ENCODE measurements at regions not wholly inside any gene's neighbourhood (a gene's known extent, or its start where the extent isn't known, plus 50 kb on each side); places are given as distances from the start of the nearest gene placed in this dataset.

DNA sequence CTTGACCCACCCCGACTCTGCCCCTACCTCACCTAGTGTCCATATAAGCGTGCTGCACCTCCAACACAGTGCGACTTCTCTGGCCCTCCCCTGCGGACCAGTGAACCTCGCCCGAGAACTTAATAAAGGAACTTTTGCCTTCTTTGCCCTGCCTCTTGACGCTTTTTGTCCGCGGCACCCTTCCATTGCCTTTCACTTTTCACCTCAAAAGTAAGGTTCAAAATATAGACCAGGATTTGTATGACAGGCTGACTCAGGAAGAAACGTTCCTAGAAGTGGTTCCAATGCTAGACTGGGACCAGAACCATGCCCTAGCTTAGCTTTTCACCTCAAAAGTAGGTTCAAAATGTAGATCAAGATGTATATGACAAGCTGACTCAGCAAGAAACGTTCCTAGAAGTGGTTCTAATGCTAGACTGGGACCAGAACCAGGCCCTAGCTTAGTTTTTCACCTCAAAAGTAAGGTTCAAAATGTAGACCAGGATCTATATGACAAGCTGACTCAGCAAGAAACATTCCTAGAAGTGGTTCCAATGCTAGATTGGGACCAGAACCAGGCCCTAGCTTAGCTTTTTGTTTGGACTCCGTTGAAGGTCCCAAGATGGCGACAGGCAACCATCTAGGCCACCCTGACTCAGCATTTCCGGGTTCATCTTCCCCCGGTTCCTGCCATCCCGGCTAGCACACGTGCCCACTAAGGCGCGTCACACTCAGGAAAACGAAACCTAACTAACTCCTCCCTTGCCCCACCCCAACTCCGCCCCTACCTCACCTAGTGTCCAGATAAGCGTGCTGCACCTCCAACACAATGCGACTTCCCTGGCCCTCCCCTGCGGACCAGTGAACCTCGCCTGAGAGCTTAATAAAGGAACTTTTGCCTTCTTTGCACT lies 51.0 kb upstream of the TMEM97 start (continued):
- TF ChIP-seq FOXP1 (CRISPR knock-in tag; IDR thresholded peaks at IDR 0.05), result no peak
- 0 out of 2 replicates have a peak, but pooled peaks have one; percentile 6 for TF ChIP-seq CREM (IDR thresholded peaks at IDR 0.05; ENCODE audit: low read depth)
- TF ChIP-seq, protein P1, sequence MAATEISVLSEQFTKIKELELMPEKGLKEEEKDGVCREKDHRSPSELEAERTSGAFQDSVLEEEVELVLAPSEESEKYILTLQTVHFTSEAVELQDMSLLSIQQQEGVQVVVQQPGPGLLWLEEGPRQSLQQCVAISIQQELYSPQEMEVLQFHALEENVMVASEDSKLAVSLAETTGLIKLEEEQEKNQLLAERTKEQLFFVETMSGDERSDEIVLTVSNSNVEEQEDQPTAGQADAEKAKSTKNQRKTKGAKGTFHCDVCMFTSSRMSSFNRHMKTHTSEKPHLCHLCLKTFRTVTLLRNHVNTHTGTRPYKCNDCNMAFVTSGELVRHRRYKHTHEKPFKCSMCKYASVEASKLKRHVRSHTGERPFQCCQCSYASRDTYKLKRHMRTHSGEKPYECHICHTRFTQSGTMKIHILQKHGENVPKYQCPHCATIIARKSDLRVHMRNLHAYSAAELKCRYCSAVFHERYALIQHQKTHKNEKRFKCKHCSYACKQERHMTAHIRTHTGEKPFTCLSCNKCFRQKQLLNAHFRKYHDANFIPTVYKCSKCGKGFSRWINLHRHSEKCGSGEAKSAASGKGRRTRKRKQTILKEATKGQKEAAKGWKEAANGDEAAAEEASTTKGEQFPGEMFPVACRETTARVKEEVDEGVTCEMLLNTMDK (IDR thresholded peaks at IDR 0.05; ENCODE audit: borderline replicate concordance, insufficient read depth, low read depth, low read length, poor library complexity, severe bottlenecking), result no peak

DNA sequence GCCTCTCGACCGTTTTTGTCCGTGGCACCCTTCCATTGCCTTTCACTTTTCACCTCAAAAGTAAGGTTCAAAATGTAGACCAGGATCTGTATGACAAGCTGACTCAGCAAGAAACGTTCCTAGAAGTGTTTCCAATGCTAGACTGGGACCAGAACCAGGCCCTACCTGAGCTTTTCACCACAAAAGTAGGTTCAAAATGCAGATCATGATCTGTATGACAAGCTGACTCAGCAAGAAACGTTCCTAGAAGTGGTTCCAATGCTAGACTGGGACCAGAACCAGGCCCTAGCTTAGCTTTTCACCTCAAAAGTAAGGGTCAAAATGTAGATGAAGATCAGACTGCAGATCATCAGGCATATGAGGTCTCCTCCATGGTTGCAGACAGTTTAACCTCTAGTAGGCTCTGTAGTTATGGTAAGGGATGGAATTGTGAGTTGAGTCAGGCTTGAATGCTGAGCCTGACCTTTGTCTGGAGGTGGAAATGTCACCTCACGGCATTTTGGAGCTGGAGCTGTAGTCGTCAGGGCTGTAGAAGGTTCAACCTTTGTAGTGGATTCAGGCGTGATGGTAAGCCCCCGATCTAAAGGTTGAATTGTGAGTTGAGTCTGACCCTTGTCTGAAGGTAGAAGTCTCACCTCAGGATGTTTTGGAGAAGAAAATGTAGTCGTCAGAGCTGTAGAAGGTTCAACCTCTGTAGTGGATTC lies 50.2 kb upstream of the TMEM97 start:
- DNase-seq (ENCODE audit: extremely low read depth in 1 of 4, low spot score in 3 of 4) (no peak), ATAC-seq (no peak), FAIRE-seq (no peak)
- Histone ChIP-seq H3K27ac (ENCODE audit: extremely low read depth, low read depth, low read length) (peak overlapping the region; percentile 73; the same call in 2 of the 3 replicates), H3K4me2 (ENCODE audit: insufficient read depth, low read length) (no peak overlapping the region), H3K36me3 (ENCODE audit: control insufficient read depth, insufficient read depth, low read length) (no peaks in the 10 kb centered on the region), H3K9ac (ENCODE audit: insufficient read depth in 1 of 2, low read depth in 2 of 2, low read length in 2 of 2) (no peak overlapping the region), H2AFZ (ENCODE audit: low read depth, low read length) (peak overlapping the region; percentile 66), H3K4me3 (no peak overlapping the region), H3K27me3 (ENCODE audit: control insufficient read depth in 2 of 2, insufficient read depth in 2 of 2, low read length in 2 of 2) (no peaks in the 10 kb centered on the region), H3K79me2 (ENCODE audit: control insufficient read depth, insufficient read depth, low read length) (no peaks in the 10 kb centered on the region), H4K20me1 (replicated peaks; ENCODE audit: control insufficient read depth, insufficient read depth, low read length) (no peaks in the 10 kb centered on the region), H3K4me1 (replicated peaks in 1 of 2; ENCODE audit: control insufficient read depth in 2 of 2, insufficient read depth in 2 of 2, low read length in 2 of 2) (peaks cover 9 to 11% of the 10 kb centered on the region in 2 experiments; a peak in 4 of 5 replicates), H3K9me3 (replicated peaks; ENCODE audit: control insufficient read depth, insufficient read depth, low read depth, low read length) (peaks cover 24% of the 10 kb centered on the region), H3K9me1 (ENCODE audit: control insufficient read depth, insufficient read depth, low read length) (no peaks in the 10 kb centered on the region)
- intact Hi-C loops (cut with micrococcal nuclease) (no loop called here), in situ Hi-C loops (cut with MboI) (no loop called here)
- POLR2A ChIA-PET, result interaction anchor here (0.6 to 0.7 kb wide), 2 partner anchors 12 to 1097 kb away, joined by 3 read pairs; no protein-coding TSS in a partner anchor
- no TSS peak for BruUV-seq (replicated peaks)
- WGBS (ENCODE audit: insufficient coverage, low coverage, missing lambda C conversion rate), result 49% methylated on average over 10 of the region's 10 CpGs
- CTCF ChIA-PET (ENCODE audit: low intra/inter-chr PET ratio), result no interaction called here
- TF ChIP-seq ZNF143 (CRISPR knock-in tag; IDR thresholded peaks at IDR 0.05), result no peak
- no peak for TF ChIP-seq POLR2B (IDR thresholded peaks at IDR 0.05; ENCODE audit: low read depth, partially characterized antibody)
- TF ChIP-seq MAFK (IDR thresholded peaks at IDR 0.05; ENCODE audit: low read length), result peak; percentile 77
- TF ChIP-seq, protein P2, sequence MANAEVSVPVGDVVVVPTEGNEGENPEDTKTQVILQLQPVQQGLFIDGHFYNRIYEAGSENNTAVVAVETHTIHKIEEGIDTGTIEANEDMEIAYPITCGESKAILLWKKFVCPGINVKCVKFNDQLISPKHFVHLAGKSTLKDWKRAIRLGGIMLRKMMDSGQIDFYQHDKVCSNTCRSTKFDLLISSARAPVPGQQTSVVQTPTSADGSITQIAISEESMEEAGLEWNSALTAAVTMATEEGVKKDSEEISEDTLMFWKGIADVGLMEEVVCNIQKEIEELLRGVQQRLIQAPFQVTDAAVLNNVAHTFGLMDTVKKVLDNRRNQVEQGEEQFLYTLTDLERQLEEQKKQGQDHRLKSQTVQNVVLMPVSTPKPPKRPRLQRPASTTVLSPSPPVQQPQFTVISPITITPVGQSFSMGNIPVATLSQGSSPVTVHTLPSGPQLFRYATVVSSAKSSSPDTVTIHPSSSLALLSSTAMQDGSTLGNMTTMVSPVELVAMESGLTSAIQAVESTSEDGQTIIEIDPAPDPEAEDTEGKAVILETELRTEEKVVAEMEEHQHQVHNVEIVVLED (CRISPR knock-in tag; IDR thresholded peaks at IDR 0.05), result no peak
- TF ChIP-seq MAFF (IDR thresholded peaks at IDR 0.05; ENCODE audit: low read length), result peak; percentile 88
- TF ChIP-seq ZNF316 (IDR thresholded peaks at IDR 0.05), result peak; percentile 96
- TF ChIP-seq, protein P3, sequence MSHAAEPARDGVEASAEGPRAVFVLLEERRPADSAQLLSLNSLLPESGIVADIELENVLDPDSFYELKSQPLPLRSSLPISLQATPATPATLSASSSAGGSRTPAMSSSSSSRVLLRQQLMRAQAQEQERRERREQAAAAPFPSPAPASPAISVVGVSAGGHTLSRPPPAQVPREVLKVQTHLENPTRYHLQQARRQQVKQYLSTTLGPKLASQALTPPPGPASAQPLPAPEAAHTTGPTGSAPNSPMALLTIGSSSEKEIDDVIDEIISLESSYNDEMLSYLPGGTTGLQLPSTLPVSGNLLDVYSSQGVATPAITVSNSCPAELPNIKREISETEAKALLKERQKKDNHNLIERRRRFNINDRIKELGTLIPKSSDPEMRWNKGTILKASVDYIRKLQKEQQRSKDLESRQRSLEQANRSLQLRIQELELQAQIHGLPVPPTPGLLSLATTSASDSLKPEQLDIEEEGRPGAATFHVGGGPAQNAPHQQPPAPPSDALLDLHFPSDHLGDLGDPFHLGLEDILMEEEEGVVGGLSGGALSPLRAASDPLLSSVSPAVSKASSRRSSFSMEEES (CRISPR knock-in tag; IDR thresholded peaks at IDR 0.05), result no peak
- TF ChIP-seq IFI16 (CRISPR knock-in tag; IDR thresholded peaks at IDR 0.05), result no peak
- TF ChIP-seq C11orf30 (IDR thresholded peaks at IDR 0.05; ENCODE audit: low read depth), result peak; percentile 88
- TF ChIP-seq MAFG (tag; conservative IDR thresholded peaks at IDR 0.05), result peak; percentile 83
- TF ChIP-seq NFE2 (IDR thresholded peaks at IDR 0.05; ENCODE audit: low read depth), result peak; percentile 27; the same call in 1 of the 2 replicates
